HG03196 (cell line): ENCODE measurements at regions not wholly inside any gene's neighbourhood (a gene's known extent, or its start where the extent isn't known, plus 50 kb on each side); places are given as distances from the start of the nearest gene placed in this dataset.
A peak's percentile ranks its signal among the peaks of the same experiment; 100 is the strongest.
"Not testable (repeated sequence)": the region's sequence is repeated elsewhere in the genome, so short reads cannot be mapped to it uniquely, and the experiment has no call there.

Experiments used
- ATAC-seq: cut with Tn5 transposase; IDR thresholded peaks from one replicate; pipeline ENCODE4 v1.9.1; 2021; ENCODE audit not compliant: unreplicated experiment

DNA sequence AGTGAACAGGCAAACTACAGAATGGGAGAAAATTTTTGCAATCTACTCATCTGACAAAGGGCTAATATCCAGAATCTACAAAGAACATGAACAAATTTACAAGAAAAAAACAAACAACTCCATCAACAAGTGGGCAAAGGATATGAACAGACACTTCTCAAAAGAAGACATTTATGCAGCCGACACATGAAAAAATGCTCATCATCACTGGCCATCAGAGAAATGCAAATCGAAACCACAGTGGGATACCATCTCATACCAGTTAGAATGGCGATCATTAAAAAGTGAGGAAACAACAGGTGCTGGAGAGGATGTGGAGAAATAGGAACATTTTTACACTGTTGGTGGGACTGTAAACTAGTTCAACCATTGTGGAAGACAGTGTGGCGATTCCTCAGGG, 167.8 kb upstream of the PWP1 start:
- ATAC-seq = not testable (repeated sequence)

DNA sequence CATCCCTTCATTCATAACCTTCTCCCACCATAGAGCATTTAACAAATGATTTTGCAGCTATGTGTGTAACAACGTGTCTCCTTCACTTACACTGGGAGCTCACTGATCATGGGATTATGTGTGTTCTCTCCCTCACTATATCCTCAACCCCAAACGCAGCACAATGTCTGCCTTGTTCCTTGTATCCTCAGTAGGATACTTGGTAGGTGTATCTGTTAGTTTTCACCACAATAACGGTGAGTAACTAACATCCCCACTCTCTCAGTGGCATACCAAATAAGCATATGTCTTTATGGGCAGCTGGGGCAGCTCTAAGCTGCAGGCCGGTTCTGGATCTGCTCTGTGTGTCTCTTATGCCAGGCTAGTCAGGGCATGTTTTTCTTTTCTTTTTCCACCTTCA, 166.7 kb upstream of the PWP1 start:
- no peak for ATAC-seq

DNA sequence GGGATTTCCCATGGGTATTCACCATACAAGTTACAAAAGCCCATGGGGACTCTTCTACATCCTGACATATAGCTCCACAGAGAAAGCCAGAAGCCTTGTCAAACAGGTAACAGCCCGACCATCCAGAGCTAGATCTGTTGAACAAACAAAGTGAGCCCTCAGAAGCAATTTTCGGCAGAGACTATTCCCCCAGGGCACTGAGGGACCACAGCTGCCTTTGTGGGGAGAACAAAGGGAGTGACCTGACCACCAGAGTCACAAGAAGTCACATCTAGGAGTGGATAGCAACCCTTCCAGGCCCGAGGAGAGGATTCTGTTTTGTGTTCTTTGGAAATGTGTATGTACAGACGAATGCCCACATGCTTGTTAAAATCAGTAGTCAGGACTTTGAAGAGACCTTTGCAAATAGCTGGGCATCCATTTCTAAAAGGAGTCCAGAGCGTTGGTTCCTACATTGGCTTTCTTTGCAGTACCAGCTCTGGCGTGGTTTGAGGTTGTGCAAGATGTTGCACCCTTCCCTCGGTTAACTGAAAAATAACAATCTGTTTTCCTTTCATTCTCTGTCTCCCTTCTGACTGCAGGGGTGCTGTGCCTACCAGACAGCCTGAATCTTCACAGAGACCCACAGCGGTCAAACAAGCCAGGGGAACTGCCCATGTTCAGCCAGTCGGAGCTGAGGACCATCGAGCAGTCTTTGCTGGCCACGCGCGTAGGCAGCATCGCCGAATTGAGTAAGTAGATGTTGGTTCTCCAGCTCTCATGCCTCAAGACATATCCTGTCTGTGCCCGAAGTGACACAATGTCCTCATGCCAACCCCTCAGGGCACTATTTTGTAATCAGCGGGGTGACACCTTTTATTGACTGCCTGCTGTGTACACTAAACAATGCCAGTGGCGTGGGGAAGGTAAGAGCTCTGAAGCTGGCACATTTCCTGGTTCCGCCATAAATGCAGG, 165.4 kb upstream of the PWP1 start:
- no peak for ATAC-seq

DNA sequence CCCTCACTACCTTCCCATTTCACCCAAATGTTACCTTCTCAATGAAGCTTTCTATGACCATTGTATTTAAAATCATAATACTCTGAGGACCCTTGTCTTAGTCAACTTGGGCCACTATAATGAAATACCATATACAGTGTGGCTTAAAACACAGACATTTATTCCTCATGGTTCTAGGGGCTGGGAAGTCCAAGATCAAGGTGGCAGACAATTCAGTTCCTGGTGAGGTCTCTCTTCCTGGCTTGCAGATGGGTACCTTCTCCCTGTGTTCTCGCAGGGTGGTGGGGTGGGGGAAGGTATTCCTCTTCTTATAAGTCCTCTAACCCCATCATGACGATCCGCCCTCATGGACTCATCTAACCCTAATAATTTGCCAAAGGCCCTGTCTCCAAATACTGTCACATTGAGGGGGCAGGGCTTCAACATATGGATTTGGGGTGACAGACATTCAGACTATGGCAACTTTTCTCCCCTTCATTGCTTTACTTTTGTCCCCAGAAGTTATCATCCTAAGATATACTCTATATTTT, 163.7 kb upstream of the PWP1 start:
- ATAC-seq = no peak

DNA sequence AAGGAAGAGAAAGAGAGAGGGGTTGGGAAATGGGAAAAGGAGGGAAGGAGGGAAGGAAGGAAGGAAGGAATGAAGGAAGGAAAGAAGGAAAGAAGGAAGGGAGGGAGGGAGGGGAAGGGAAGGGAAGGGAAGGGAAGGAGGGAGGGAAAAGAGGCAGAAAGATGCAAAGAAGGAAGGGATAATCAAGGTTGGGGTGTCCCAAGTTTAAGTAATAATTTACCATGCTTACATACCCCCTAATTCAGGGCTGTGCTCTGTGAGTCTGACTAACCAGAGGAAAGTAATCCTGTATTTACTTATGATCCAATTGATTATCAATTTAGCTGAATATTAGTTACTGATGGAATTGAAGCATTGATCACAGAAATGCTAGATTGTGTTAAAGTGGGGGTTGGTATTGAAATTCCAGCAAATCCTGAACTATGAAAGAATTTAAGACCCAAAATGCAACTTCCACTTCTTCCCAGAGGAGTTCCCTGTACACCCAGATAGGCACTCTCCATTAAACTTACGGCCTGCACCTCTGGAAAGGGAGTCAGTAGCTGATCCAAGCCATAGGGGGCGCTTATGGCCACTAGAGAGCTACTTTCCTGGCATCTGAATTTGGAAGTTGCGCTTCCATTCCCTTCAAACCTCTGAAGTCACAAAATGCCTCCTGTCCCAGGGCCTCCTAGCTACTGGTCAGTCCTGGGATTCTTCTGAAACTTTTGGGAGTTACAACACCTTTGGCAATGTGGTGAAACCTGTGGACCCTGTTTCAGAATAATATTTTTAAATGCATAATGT, 162.7 kb upstream of the PWP1 start:
- ATAC-seq = no peak

DNA sequence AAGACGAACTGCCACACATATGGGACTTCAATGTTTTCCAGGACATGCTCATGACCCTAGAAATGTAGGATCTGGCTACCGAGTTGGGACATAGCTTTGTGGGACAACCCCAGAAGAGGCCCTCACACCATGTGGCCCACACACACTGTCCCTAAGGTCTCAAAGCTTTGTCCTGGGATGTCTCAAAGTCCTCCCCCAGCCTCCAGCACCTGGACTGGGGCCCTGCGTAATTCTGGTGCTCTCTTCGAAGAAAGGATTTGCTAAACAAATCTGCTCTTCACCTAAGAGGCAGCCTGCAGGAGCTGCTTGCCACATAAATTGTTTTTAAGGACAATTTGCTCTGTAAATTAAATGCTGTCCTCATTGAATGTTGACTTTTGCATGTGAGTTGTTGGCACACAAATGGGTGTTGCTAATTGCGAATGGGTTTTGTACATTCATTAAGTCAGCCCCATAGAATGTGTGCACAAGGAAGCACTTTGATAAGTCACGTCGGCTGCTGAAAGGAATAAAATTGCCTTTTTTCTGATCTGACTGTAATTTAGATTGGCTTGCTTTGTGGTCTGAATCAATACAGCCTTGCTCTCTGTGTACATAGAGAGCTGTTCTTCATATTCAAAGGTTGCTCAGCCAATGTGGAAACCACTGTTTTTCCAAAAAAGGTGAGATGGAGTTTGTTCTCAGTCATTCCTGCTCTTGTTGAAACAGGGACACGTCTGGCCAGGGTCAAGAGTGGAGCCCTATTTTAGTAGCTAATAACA, 161.6 kb upstream of the PWP1 start:
- no peak for ATAC-seq

DNA sequence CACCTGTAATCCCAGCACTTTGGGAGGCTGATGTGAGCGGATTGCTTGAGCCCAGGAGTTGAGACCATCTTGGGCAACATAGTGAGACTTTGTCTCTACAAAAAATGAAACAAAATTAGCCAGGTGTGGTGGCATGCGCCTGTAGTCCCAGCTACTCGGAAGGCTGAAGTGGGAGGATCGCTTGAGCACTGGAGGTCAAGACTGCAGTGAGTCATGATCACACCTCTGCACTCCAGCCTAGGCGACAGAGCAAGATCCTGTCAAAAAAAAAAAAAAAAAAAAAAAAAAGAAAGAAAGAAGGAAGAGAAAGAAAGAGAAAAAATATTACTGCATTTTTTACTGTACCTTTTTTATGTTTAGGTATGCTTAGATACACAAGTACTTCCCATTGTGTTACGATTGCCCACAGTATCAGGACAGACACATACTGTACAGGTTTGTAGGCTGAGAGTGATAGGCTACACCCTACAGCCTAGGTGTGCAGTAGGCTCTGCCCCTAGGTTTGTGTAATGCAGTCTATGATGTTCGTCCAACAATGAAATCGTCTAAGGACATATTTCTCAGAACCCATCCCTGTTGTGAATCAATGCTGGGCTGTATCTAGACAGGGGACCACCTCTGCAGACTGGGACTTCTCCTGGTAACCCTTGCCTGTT, 160.4 kb upstream of the PWP1 start:
- no peak for ATAC-seq

DNA sequence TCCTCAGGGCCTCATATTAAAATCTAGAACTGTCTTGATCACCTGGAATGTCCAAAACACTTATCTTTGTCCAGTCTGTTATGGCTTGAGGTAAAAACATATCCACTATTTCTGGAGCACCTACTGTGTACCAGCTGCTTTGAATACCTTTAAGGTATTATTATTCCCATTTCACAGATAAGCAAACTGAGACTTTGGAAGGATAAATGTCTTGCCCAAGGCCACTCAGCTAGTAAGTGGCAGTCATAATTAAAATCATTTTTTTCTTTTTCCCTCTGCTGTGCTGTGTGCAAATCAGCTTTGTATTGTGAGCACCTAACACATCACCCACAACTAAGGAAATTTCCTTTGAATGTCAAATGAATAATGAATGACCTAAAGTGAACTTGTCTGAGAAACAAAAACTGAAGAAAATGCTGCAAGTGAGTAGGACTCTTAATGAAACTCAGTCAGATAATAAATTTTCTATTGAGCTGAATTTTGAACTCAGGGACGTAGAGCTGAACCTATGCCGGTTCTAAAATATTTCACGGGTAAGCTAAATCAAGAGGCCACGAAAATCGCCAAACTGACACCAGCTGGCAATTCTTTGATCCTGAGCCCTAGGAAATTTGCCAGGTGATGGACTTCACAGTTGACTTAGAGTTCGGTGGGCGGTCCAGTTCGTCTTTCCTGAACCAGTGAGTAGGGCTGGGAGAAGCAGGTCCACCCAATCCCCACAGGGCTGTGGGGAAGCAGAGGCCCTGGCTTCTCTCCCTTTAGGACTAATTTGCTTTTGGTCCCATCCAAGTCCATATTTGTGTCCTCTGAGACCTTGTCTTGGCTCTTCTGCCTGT, 159.7 kb upstream of the PWP1 start:
- ATAC-seq = no peak

DNA sequence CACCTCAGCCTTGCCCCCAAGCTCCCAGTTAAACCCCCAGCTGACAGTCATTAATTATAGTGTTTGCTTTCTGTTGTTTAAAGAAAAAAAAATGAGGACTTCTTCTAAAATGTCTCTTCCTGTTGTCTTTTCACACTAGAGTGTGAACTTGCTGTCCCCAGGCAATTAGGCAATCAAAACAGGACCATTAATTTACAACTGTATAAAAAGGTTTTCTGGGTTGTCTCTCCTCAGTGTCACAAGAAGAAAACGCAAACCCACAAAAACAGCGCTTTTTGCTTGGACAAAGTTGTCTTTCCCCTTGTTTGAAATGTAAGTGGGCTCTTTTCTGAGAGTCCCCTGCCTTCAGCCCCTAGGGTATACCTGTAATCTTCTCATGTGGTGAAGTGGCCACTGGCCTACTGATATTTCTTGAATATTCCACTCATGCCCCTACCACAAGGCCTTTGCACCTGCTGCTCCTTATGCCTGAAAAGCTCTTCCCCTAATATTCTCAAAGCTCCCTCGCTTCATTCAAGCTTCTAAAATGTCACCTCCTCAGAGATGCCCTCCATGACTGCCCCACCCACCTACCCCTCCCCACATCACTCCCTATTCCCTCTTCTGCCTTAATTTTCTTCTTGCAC, 158.9 kb upstream of the PWP1 start:
- ATAC-seq = no peak

DNA sequence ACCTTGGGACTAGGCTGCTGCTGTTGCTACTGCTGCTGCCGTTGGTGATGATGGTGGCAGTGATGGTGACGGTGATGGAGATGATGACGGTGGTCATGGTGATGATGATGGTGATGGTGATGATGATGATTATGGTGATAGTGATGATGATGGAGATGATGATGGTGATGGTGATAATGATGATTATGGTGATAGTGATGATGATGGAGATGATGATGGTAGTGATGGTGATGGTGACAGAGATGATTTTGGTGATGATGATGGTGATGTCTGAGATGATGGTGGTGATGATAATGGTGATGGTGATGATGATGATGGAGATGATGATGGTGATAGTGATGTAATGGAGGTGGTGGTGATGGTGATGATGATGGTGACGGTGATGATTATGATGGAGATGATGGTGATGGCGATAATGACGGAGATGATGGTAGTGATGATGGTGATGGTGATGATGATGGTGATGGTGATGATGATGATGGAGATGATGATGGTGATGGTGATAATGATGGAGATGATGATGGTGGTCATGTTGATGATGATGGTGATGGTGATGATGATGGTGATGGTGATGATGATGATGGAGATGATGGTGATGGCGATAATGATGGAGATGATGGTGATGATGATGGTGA, 156.8 kb upstream of the PWP1 start:
- no peak for ATAC-seq

DNA sequence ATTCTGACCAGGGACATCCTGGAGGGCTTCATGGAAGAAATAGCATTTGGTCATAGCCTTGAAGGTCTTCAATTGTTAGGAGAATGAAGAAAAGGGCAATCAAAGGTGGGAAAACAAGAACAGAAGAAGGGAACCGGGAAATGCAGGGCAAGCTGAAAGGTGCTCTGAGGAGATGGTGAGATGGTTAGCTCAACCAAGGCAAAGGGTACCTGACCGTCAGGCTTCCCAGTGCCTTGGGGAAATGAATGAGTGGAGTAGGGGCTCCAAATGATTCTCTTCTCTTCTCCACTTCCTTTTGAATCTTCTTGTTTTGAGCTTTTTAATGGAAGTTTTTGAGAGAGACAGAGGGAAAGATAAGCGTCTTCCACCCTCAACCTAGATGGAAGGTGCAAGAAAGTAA, 155.6 kb upstream of the PWP1 start:
- ATAC-seq = no peak

DNA sequence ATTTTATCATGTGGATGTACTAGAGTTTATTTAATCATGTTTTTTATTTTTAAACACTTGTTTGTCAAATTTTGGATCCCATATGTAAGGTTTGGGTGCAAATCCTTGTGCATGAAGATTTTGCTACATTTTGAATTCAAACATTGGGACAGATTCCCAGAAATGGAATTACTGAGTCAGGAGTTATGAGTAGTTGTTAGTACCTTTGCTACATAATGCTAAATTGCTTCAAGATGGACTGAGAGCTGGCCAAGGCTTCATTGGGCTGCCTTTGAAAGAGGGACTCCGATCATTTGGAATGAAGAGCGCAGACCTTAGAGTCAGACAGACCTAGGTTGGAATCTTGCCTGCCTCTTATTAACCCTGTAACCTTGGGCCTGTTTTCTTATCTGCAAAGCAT, 154.9 kb upstream of the PWP1 start:
- no peak for ATAC-seq

DNA sequence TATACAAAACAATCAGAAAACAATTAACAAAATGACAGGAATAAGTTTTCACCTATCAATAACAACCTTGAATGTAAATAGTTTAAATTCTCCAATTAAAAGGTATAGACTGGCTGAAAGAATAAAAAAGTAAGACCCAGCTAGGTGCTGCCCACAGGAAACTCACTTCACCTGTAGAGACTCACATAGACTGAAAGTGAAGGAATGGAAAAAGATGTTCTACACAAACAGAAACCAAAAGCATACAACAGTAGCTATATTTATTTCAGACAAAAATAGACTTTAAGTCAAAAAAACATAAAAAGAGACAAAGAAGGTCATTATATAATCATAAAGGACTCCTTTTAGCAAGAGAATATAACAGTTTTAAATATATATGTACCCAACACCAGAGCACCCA, 152.4 kb upstream of the PWP1 start:
- ATAC-seq = peak; percentile 75

DNA sequence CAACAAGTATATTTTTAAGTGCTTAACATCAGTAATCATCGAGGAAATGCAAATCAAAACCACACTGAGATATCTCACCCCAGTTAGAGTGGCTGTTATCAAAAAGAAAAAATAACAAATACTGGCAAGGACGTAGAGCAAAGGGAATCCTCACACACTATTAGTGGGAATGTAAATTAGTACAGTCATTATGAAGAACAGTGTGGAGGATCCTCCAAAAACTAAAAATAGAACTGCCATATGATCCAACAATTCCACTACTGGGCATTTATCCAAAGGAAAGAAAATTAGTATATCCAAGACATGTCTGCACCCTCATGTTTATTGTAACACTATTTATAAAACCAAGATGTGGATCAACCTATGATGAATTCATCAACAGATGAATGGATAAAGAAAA, 149.0 kb upstream of the PWP1 start:
- ATAC-seq = no peak

DNA sequence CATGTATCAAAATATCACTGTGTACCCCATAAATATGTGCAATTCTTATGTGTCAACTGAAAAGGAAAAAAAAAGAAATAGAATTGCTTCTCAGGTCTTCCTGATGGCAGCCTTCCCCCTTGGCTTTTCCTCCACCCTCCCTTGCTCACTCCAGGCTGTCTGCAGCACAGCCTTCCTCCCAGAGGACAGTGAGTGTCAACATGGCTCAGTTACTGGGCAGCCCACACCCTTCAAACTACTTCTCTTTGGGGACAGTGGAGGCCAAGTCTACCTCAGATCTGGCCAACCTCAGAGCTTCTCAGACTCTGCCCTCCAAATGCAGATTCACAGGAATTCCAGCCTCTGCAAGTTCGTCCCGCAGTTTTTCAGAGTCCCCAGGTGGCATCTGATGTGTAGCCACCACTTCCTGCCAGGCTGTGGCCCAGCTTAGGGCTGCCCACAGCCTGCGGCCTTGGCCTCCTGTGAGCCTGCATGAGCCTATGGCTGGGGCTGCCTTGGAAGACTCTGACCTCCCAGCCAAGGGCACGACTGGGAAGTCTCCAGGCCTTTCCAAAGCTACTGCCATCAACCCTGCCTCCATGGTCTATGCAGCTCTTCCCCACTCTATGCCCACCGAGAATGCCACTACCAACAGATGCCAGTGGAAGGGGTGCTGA, 148.0 kb upstream of the PWP1 start:
- ATAC-seq = no peak

DNA sequence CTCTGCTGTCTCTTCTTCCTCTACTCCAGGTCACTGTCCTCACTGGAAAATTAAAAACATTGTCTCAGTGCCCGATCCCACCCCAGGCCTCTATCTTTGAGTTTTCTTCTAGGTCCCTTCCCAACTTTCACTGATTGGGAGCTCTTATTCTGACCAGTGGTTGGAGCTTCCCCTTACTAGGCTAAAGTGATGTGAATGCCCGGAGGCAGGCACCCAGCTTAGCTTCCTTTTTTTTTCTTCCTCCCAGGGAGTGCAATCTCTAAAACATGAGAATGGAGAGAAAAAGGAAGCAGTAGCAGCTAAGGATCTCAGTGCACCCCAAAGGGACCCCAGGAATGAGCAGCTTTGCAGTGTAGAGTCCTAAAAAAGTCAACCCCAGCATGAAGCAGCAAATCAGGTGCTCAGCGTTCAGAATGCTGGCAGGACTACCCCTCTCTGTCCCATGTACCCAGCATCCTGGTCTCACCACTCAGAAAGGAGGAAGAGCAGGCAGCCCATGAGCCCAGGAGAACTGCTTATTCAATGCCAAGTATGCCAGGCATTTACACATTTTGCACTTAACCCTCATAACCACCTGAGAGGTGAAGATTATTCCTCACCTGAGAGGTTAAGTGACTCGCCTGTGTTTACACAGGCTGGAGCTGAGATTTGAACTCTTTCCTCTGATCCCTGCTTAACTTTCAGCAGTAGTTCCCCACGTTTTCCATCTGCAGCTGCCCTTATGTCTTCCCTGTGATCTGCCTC, 146.2 kb upstream of the PWP1 start:
- no peak for ATAC-seq

DNA sequence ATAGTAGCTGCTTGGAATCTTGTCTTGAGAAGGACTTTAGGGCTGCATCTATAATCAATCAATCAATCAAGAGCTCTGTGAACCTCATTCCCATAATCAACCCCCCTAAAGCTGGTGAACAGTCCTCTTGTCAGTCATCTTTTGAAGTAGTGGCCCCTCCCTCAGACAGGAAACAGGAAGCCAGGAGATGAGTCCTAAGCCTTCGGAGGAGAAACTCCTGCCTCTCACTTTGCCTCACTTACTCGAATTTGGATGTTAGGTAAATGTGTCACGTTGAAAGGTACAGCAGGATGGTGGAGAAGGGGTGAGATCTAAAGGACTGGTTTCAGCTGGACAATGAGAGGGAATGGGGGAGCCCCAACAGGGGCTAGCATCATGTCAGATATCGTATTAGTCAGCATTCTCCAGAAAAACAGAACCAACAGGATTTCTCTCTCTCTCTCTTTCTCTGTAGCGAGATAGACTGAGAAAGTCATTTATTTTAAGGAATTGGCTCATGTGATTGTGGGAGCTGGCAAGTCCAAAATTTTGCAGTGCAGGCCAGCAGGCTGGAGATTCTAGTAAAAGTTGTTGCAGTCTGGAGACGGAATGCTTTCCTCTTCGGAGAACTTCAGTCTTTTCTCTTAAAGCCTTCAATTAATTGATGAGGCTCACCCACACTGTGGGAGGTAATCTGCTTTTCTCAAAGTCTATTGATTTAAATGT, 144.4 kb upstream of the PWP1 start:
- ATAC-seq = no peak
